GM12865 (cell line): ENCODE measurements at regions not wholly inside any gene's neighbourhood (a gene's known extent, or its start where the extent isn't known, plus 50 kb on each side); places are given as distances from the start of the nearest gene placed in this dataset.

Experiments used
- DNase-seq: peaks from one replicate; pipeline ENCODE4 v3.0.0; 2010; ENCODE audit warnings: low read depth
- H3K4me3 ChIP-seq: 2 replicates; pipeline ENCODE4 v1.5.1; 2011; ENCODE audit warnings: mild to moderate bottlenecking, low read depth, low read length, control low read depth
- CTCF ChIP-seq: IDR thresholded peaks from 2 replicates; pipeline ENCODE4 v1.5.1; 2011; ENCODE audit warnings: low read length, control low read depth, low read depth, inconsistent platforms; ENCODE audit not compliant: insufficient read depth; ENCODE audit errors: missing control alignments

- no peak for DNase-seq
These were observed 146.8 kb downstream of the SMAD6 start for GRCh38 chr15:66848686-66849392.

GRCh38 chr15:66849393-66849745 lies 147.3 kb downstream of the SMAD6 start:
- no peak for TF ChIP-seq CTCF
- H3K4me3 ChIP-seq: no peak overlapping the region
- DNase-seq: no peak

More at GRCh38 chr15:66848686-66849392, 146.8 kb downstream of the SMAD6 start:
- no peak for TF ChIP-seq CTCF
- no peak overlapping the region for H3K4me3 ChIP-seq

GRCh38 chr15:66849746-66850077 lies 147.7 kb downstream of the SMAD6 start:
- no peak for TF ChIP-seq CTCF
- DNase-seq: no peak
- H3K4me3 ChIP-seq: no peak overlapping the region

- no peak overlapping the region for H3K4me3 ChIP-seq
- no peak for DNase-seq
- no peak for TF ChIP-seq CTCF
These were observed 148.3 kb downstream of the SMAD6 start for GRCh38 chr15:66850078-66850991.

- TF ChIP-seq CTCF: no peak
- H3K4me3 ChIP-seq: no peak overlapping the region
- DNase-seq: no peak
These were observed 148.9 kb downstream of the SMAD6 start for GRCh38 chr15:66850996-66851310.

GRCh38 chr15:66851311-66852063 lies 149.5 kb downstream of the SMAD6 start:
- peak; percentile 99 for TF ChIP-seq CTCF
- no peak overlapping the region for H3K4me3 ChIP-seq
- peak; percentile 83 for DNase-seq
